Esophagus muscularis mucosa (tissue), 3 donors: ENCODE measurements at regions not wholly inside any gene's neighbourhood (a gene's known extent, or its start where the extent isn't known, plus 50 kb on each side); places are given as distances from the start of the nearest gene placed in this dataset.

Source experiments
- POLR2A ChIP-seq: fragments of 450-650 bp; IDR thresholded peaks from one replicate; pipeline ENCODE4 v1.6.1; 2017; ENCODE audit warnings: antibody characterized with exemption, moderate library complexity, mild to moderate bottlenecking, low read depth
- TF ChIP-seq, protein P1 (sequence below), 3 experiments: fragments of 200-600 bp in 2 of 3; fragments of 450-650 bp in 1 of 3; sonication (generic) in 2 of 3; IDR thresholded peaks; one replicate each; pipeline ENCODE4 v1.5.1; 2017 to 2019; ENCODE audit warnings: antibody characterized with exemption in 3 of 3, mild to moderate bottlenecking in 2 of 3, moderate library complexity in 1 of 3

GRCh38 chr4:184267673-184268583 lies 50.3 kb upstream of the ENPP6 start:
- TF ChIP-seq POLR2A = no peak
- TF ChIP-seq, protein P1, sequence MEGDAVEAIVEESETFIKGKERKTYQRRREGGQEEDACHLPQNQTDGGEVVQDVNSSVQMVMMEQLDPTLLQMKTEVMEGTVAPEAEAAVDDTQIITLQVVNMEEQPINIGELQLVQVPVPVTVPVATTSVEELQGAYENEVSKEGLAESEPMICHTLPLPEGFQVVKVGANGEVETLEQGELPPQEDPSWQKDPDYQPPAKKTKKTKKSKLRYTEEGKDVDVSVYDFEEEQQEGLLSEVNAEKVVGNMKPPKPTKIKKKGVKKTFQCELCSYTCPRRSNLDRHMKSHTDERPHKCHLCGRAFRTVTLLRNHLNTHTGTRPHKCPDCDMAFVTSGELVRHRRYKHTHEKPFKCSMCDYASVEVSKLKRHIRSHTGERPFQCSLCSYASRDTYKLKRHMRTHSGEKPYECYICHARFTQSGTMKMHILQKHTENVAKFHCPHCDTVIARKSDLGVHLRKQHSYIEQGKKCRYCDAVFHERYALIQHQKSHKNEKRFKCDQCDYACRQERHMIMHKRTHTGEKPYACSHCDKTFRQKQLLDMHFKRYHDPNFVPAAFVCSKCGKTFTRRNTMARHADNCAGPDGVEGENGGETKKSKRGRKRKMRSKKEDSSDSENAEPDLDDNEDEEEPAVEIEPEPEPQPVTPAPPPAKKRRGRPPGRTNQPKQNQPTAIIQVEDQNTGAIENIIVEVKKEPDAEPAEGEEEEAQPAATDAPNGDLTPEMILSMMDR (IDR thresholded peaks at IDR 0.05) = no peak
